A549 (cell line): ENCODE measurements at regions not wholly inside any gene's neighbourhood (a gene's known extent, or its start where the extent isn't known, plus 50 kb on each side); places are given as distances from the start of the nearest gene placed in this dataset.

Experiments
- ATAC-seq, 2 experiments: fragments of 200-7000 bp in 1 of 2; fragments of >200 bp in 1 of 2; cut with Nextera tagmentation in 1 of 2; cut with Tn5 transposase in 1 of 2; 3 replicates each; pipeline versions ENCODE4 v1.8.0 to v1.9.1; 2018 to 2020; ENCODE audit warnings: mild to moderate bottlenecking in 1 of 2, moderate library complexity in 1 of 2
- CTCF ChIA-PET: fragments of 300-600 bp; sonication (Branson Sonifier 250); formaldehyde crosslinking; extraction: SDS; loops from one replicate; lab custom pipeline; 2021; ENCODE audit warnings: antibody characterized with exemption, inconsistent platforms; lab: Yijun Ruan, JAX
- POLR2A ChIA-PET: fragments of 350-600 bp; formaldehyde crosslinking; extraction: SDS; loops from one replicate; lab custom pipeline; 2021; ENCODE audit warnings: antibody characterized with exemption, inconsistent platforms; lab: Yijun Ruan, JAX
- DNase-seq, 2 experiments: peaks; one replicate each; pipeline versions ENCODE4 v3.0.0 to v3.0.0-alpha.2; 2011 to 2016; ENCODE audit warnings: low read depth in 1 of 2, low spot score in 1 of 2
- FAIRE-seq: peaks from 2 replicates; lab custom pipeline; 2011; peaks lifted over from hg19 to GRCh38; lab: Jason Lieb, UNC
- H3K27ac ChIP-seq, 2 experiments: fragments of >200 bp; sonication (Bioruptor Twin); formaldehyde crosslinking; 3 replicates each; pipeline ENCODE4 v1.5.1; 2016 to 2017
- H3K4me1 ChIP-seq: fragments of >200 bp; sonication (Bioruptor Twin); formaldehyde crosslinking; 3 replicates; pipeline ENCODE4 v1.6.1; 2016
- H3K4me2 ChIP-seq: fragments of >200 bp; sonication (Bioruptor Twin); formaldehyde crosslinking; 3 replicates; pipeline ENCODE4 v1.6.1; 2016
- H3K4me3 ChIP-seq: fragments of >200 bp; sonication (Bioruptor Twin); formaldehyde crosslinking; 3 replicates; pipeline ENCODE4 v1.5.1; 2016
- H3K9me3 ChIP-seq: fragments of >200 bp; sonication (Bioruptor Twin); formaldehyde crosslinking; 3 replicates; pipeline ENCODE4 v1.6.1; 2016
- BCL3 ChIP-seq: fragments of >200 bp; sonication (Bioruptor Twin); formaldehyde crosslinking; IDR thresholded peaks from 3 replicates; pipeline ENCODE4 v1.6.1; 2016
- CBX8 ChIP-seq: fragments of 200-600 bp; sonication (generic); IDR thresholded peaks from 2 replicates; pipeline ENCODE4 v1.6.1; 2016
- CEBPB ChIP-seq, 2 experiments: fragments of >200 bp in 1 of 2; sonication (Bioruptor Twin) in 1 of 2; formaldehyde crosslinking in 1 of 2; IDR thresholded peaks; 2 replicates each; pipeline ENCODE4 v1.6.1; 2012 to 2016
- EHF ChIP-seq: fragments of 250-450 bp; sonication (Bioruptor Pico); IDR thresholded peaks from 2 replicates; pipeline ENCODE4 v1.5.0; 2020; ENCODE audit warnings: mild to moderate bottlenecking
- EHMT2 ChIP-seq: fragments of 200-600 bp; sonication (generic); IDR thresholded peaks from 2 replicates; pipeline ENCODE4 v1.6.1; 2016; ENCODE audit warnings: antibody characterized with exemption, low read depth, mild to moderate bottlenecking, moderate library complexity
- EP300 ChIP-seq, 2 experiments: fragments of >200 bp; sonication (Bioruptor Twin); formaldehyde crosslinking; IDR thresholded peaks; 2 replicates in 1 of 2; 3 replicates in 1 of 2; pipeline ENCODE4 v1.6.1; 2016 to 2017
- HDAC2 ChIP-seq: fragments of 200-600 bp; sonication (generic); IDR thresholded peaks from 2 replicates; pipeline ENCODE4 v1.6.1; 2016
- HES2 ChIP-seq: fragments of >200 bp; sonication (Bioruptor Twin); formaldehyde crosslinking; IDR thresholded peaks from 2 replicates; pipeline ENCODE4 v1.6.1; 2016
- HEYL ChIP-seq: fragments of 250-450 bp; sonication (Bioruptor Pico); IDR thresholded peaks from 2 replicates; pipeline ENCODE4 v1.8.0; 2021; ENCODE audit warnings: mild to moderate bottlenecking, moderate library complexity
- HOXA7 ChIP-seq: fragments of 250-450 bp; sonication (Bioruptor Pico); IDR thresholded peaks from 2 replicates; pipeline ENCODE4 v1.5.0; 2020; ENCODE audit warnings: mild to moderate bottlenecking, moderate library complexity
- HOXB13 ChIP-seq: fragments of 250-450 bp; sonication (Bioruptor Pico); IDR thresholded peaks from 2 replicates; pipeline ENCODE4 v1.5.0; 2020; ENCODE audit warnings: low read depth, mild to moderate bottlenecking, moderate library complexity
- JUN ChIP-seq, 2 experiments: fragments of >200 bp; sonication (Bioruptor Twin); formaldehyde crosslinking; IDR thresholded peaks; 2 replicates in 1 of 2; 3 replicates in 1 of 2; pipeline ENCODE4 v1.6.1; 2016 to 2017
- NPAS2 ChIP-seq: fragments of 250-450 bp; sonication (Bioruptor Pico); IDR thresholded peaks from 2 replicates; pipeline ENCODE4 v1.8.0; 2022; ENCODE audit warnings: mild to moderate bottlenecking, moderate library complexity, borderline replicate concordance
- NR3C1 ChIP-seq: fragments of >200 bp; sonication (Bioruptor Twin); formaldehyde crosslinking; IDR thresholded peaks from 3 replicates; pipeline ENCODE4 v1.6.1; 2017
- RFX5 ChIP-seq: fragments of 450-650 bp; IDR thresholded peaks from 2 replicates; pipeline ENCODE4 v1.7.1; 2014; ENCODE audit warnings: antibody characterized with exemption, mild to moderate bottlenecking, moderate library complexity
- SREBF2 ChIP-seq: fragments of 450-650 bp; IDR thresholded peaks from 2 replicates; pipeline ENCODE4 v1.6.1; 2014; ENCODE audit warnings: mild to moderate bottlenecking, moderate library complexity
- TFCP2L1 ChIP-seq: fragments of 250-450 bp; sonication (Bioruptor Pico); IDR thresholded peaks from 2 replicates; pipeline ENCODE4 v1.5.0; 2021; ENCODE audit warnings: mild to moderate bottlenecking
- TP53 ChIP-seq: fragments of 250-450 bp; sonication (Bioruptor Pico); IDR thresholded peaks from 2 replicates; pipeline ENCODE4 v1.5.0; 2021; ENCODE audit warnings: mild to moderate bottlenecking, moderate library complexity
- ZC3H11A ChIP-seq: fragments of 450-650 bp; IDR thresholded peaks from 2 replicates; pipeline ENCODE4 v1.6.1; 2014; ENCODE audit warnings: antibody characterized with exemption, mild to moderate bottlenecking
- ZNF302 ChIP-seq: fragments of 250-450 bp; sonication (Bioruptor Pico); IDR thresholded peaks from 2 replicates; pipeline ENCODE4 v1.9.0; 2021; ENCODE audit warnings: inconsistent platforms, mild to moderate bottlenecking, moderate library complexity
- ZSCAN20 ChIP-seq: fragments of 250-450 bp; sonication (Bioruptor Pico); IDR thresholded peaks from 2 replicates; pipeline ENCODE4 v1.8.0; 2022; ENCODE audit warnings: mild to moderate bottlenecking, moderate library complexity
- WGBS: methylation state at CpG from one replicate; pipeline ENCODE4 v1.1.6; 2017; ENCODE audit errors: missing lambda C conversion rate; 5-methylcytosine and 5-hydroxymethylcytosine counted together
- TF ChIP-seq, protein P1 (sequence below): IDR thresholded peaks from 2 replicates; pipeline ENCODE4 v1.6.1; 2012; ENCODE audit warnings: low read depth, borderline replicate concordance

DNA sequence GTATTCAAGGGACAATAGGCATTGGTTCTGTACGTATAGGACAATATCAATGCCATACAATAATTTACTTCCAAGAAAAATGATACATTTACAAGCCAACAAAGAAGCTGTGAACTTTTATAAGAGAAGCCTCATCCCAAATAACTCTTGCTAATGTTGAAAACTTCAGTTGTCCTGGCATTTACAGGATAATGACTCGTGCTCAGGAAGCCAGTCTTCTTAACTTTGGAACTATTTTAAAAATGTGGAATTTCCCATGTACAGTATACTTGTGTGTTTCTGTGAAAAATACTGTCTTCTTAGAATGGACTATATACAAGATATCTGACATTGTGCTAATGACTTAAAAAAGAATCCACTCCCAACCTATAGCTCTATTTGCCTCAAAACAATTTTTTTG, 1479.3 kb upstream of the CDH9 start:
- ChIA-PET POLR2A (no interaction called here), CTCF (interaction anchor here (0.9 kb wide), 1 partner anchor 20 kb away, joined by 4 read pairs; no protein-coding TSS in a partner anchor)
- Histone ChIP-seq H3K4me2 (no peak overlapping the region), H3K9me3 (no peaks in the 10 kb centered on the region), H3K4me3 (no peak overlapping the region), H3K4me1 (no peaks in the 10 kb centered on the region), H3K27ac (no peak overlapping the region)
- ATAC-seq (no peak), FAIRE-seq (no peak), DNase-seq (no peak)
- TF ChIP-seq ZSCAN20 (CRISPR knock-in tag) (no peak), RFX5 (no peak), TFCP2L1 (CRISPR knock-in tag) (no peak), EHMT2 (no peak), HOXB13 (no peak), NPAS2 (CRISPR knock-in tag) (no peak), EP300 (IDR thresholded peaks at IDR 0.05) (no peak), HEYL (CRISPR knock-in tag) (no peak), CBX8 (no peak), SREBF2 (no peak), HOXA7 (CRISPR knock-in tag) (no peak)
- 28% methylated on average over 2 of the region's 2 CpGs for WGBS

- Histone ChIP-seq H3K9me3 (no peaks in the 10 kb centered on the region), H3K4me2 (no peak overlapping the region), H3K27ac (no peak overlapping the region), H3K4me1 (no peaks in the 10 kb centered on the region), H3K4me3 (no peak overlapping the region)
- no peak for ATAC-seq
- no peak for FAIRE-seq
- ChIA-PET CTCF (interaction anchor here (0.6 to 1.4 kb wide), 3 partner anchors 19 to 59 kb away, joined by 3 to 4 read pairs (median 3); no protein-coding TSS in a partner anchor), POLR2A (no interaction called here)
- no peak for DNase-seq
- TF ChIP-seq EHF, result no peak
- TF ChIP-seq HDAC2, result no peak
- TF ChIP-seq NPAS2 (CRISPR knock-in tag), result no peak
- WGBS, result 38% methylated on average over 4 of the region's 4 CpGs
Observed at GRCh38 chr5:28516722-28517121, 1478.3 kb upstream of the CDH9 start.

DNA sequence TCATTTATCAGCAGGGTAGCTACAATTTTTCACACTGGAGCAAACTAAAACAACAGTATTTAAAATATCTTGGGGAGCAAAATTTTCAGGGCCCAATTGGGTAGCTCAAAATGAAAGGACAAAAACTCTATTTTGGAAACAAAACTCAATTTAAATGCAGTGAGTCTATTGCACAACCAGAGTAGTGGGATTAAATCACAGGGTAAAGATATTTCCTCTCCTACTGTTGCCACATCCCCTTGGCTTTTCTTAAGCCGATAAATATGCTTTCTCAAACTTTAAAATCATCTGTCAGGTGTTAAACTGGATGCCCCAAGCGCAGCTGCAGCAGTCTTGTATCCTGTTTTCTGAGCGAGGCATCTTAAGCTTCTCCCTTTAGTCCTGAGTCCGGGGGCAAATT, 1474.3 kb upstream of the CDH9 start:
- Histone ChIP-seq H3K27ac (no peak overlapping the region), H3K4me3 (no peak overlapping the region), H3K4me1 (no peaks in the 10 kb centered on the region), H3K9me3 (0 out of 3 replicates have a peak, but pooled peaks cover 6% of the 10 kb centered on the region), H3K4me2 (peak overlapping the region; percentile 57)
- POLR2A ChIA-PET, result no interaction called here
- FAIRE-seq (no peak), ATAC-seq (no peak), DNase-seq (no peak)
- 20% methylated on average over 4 of the region's 4 CpGs for WGBS
- CTCF ChIA-PET, result no interaction called here
- TF ChIP-seq CEBPB (IDR thresholded peaks at IDR 0.05) (peak in 1 of 2 experiments; percentile 18; a peak in 1 of 4 replicates), CBX8 (no peak), ZC3H11A (no peak), TP53 (CRISPR knock-in tag) (no peak)

GRCh38 chr5:28505121-28505520, 1466.7 kb upstream of the CDH9 start:
- CTCF ChIA-PET, result no interaction called here
- POLR2A ChIA-PET, result no interaction called here
- no peak overlapping the region for H3K4me2 ChIP-seq
- TF ChIP-seq ZNF302 (CRISPR knock-in tag) (no peak), NR3C1 (no peak), CEBPB (IDR thresholded peaks at IDR 0.05) (no peak), JUN (IDR thresholded peaks at IDR 0.05) (no peak), TP53 (CRISPR knock-in tag) (no peak), HES2 (no peak), BCL3 (no peak)
- TF ChIP-seq, protein P1, sequence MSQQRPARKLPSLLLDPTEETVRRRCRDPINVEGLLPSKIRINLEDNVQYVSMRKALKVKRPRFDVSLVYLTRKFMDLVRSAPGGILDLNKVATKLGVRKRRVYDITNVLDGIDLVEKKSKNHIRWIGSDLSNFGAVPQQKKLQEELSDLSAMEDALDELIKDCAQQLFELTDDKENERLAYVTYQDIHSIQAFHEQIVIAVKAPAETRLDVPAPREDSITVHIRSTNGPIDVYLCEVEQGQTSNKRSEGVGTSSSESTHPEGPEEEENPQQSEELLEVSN, result no peak
- no peaks in the 10 kb centered on the region; the same call in 2 of the 3 replicates for H3K9me3 ChIP-seq
- FAIRE-seq, result no peak
- H3K4me3 ChIP-seq, result no peak overlapping the region
- no peak for ATAC-seq
- no peaks in the 10 kb centered on the region for H3K4me1 ChIP-seq
- H3K27ac ChIP-seq, result no peak overlapping the region
- DNase-seq, result no peak
- WGBS, result 0% methylated on average over 1 of the region's 1 CpG
